Gastroesophageal sphincter (tissue), 4 donors: ENCODE measurements at regions not wholly inside any gene's neighbourhood (a gene's known extent, or its start where the extent isn't known, plus 50 kb on each side); places are given as distances from the start of the nearest gene placed in this dataset.
A peak's percentile ranks its signal among the peaks of the same experiment; 100 is the strongest.

Source experiments
- ATAC-seq: fragments of 150-250 bp; one replicate; pipeline ENCODE4 v1.9.1; 2016; ENCODE audit warnings: mild to moderate bottlenecking, moderate library complexity
- H3K27ac ChIP-seq, 4 donors: fragments of 200-600 bp; sonication (generic) in 3 of 4; 1 replicate in 3 of 4; 2 replicates in 1 of 4; pipeline ENCODE4 v1.5.1; 2016 to 2019
- H3K27me3 ChIP-seq: fragments of 200-600 bp; sonication (generic); one replicate; pipeline ENCODE4 v1.5.1; 2019
- H3K36me3 ChIP-seq, 2 donors: fragments of 200-600 bp; sonication (generic); one replicate each; pipeline ENCODE4 v1.5.1; 2019; ENCODE audit warnings: control low read depth in 1 of 2
- H3K4me1 ChIP-seq, 3 donors: fragments of 200-600 bp; sonication (generic); 1 replicate in 2 of 3; 2 replicates in 1 of 3; pipeline ENCODE4 v1.5.1; 2016 to 2019; ENCODE audit warnings: control low read depth in 2 of 3
- H3K4me3 ChIP-seq, 2 donors: fragments of 200-600 bp; sonication (generic); one replicate each; pipeline ENCODE4 v1.5.1; 2019; ENCODE audit warnings: mild to moderate bottlenecking in 1 of 2, moderate library complexity in 1 of 2
- H3K9me3 ChIP-seq, 3 donors: fragments of 200-600 bp; sonication (generic); one replicate each; pipeline ENCODE4 v1.5.1; 2017 to 2019; ENCODE audit warnings: control low read depth in 2 of 3
- EP300 ChIP-seq: sonication (generic); formaldehyde crosslinking; IDR thresholded peaks from one replicate; pipeline ENCODE4 v1.6.1; 2017; ENCODE audit warnings: antibody characterized with exemption, mild to moderate bottlenecking
- POLR2A ChIP-seq, 2 donors: fragments of 450-650 bp; IDR thresholded peaks; one replicate each; pipeline ENCODE4 v1.6.1; 2017; ENCODE audit warnings: antibody characterized with exemption in 2 of 2, mild to moderate bottlenecking in 2 of 2, moderate library complexity in 1 of 2
- POLR2AphosphoS5 ChIP-seq: sonication (generic); formaldehyde crosslinking; IDR thresholded peaks from one replicate; pipeline ENCODE4 v1.6.1; 2017; ENCODE audit warnings: antibody characterized with exemption
- WGBS, 2 donors: methylation state at CpG; one replicate each; pipeline ENCODE4 v1.1.5; 2018; ENCODE audit warnings: low coverage in 1 of 2; 5-methylcytosine and 5-hydroxymethylcytosine counted together
- TF ChIP-seq, protein P1 (sequence below), 4 experiments: fragments of 200-600 bp in 2 of 4; fragments of 450-650 bp in 2 of 4; sonication (generic) in 1 of 4; IDR thresholded peaks; one replicate each; pipeline ENCODE4 v1.5.1; 2017 to 2019; ENCODE audit warnings: antibody characterized with exemption in 4 of 4, mild to moderate bottlenecking in 2 of 4, moderate library complexity in 2 of 4

DNA sequence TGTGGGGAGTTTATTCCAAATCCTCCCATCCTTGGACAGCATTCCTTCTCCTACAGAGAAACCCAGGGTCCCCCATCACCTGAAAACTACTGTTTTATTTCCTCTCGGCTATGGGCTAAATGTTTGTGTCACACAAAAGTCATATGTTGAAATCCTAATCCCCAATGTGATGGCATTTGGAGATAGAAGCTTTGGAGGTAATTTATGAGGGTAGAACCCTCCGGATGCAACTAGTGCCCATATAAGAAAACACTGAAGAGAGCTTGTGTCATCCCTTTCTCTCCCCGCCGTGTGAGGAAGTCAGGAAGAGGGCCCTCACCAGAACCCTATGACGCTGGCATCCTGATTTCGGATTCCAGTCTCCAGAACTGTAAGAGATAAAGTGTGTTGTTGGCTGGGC lies 127.8 kb upstream of the NOCT start:
- 94 to 100% methylated on average over 1 to 6 of the region's 6 CpGs for WGBS, 2 donors
- Histone ChIP-seq H3K4me3 (no peak overlapping the region), H3K9me3 (no peaks in the 10 kb centered on the region), H3K4me1 (no peaks in the 10 kb centered on the region), H3K27ac (no peak overlapping the region), H3K27me3 (no peaks in the 10 kb centered on the region), H3K36me3 (no peaks in the 10 kb centered on the region)
- no peak for ATAC-seq
- TF ChIP-seq EP300 = no peak
- TF ChIP-seq POLR2AphosphoS5 = no peak
- no peak for TF ChIP-seq POLR2A (IDR thresholded peaks at IDR 0.05)
- TF ChIP-seq, protein P1, sequence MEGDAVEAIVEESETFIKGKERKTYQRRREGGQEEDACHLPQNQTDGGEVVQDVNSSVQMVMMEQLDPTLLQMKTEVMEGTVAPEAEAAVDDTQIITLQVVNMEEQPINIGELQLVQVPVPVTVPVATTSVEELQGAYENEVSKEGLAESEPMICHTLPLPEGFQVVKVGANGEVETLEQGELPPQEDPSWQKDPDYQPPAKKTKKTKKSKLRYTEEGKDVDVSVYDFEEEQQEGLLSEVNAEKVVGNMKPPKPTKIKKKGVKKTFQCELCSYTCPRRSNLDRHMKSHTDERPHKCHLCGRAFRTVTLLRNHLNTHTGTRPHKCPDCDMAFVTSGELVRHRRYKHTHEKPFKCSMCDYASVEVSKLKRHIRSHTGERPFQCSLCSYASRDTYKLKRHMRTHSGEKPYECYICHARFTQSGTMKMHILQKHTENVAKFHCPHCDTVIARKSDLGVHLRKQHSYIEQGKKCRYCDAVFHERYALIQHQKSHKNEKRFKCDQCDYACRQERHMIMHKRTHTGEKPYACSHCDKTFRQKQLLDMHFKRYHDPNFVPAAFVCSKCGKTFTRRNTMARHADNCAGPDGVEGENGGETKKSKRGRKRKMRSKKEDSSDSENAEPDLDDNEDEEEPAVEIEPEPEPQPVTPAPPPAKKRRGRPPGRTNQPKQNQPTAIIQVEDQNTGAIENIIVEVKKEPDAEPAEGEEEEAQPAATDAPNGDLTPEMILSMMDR (IDR thresholded peaks at IDR 0.05) = no peak

DNA sequence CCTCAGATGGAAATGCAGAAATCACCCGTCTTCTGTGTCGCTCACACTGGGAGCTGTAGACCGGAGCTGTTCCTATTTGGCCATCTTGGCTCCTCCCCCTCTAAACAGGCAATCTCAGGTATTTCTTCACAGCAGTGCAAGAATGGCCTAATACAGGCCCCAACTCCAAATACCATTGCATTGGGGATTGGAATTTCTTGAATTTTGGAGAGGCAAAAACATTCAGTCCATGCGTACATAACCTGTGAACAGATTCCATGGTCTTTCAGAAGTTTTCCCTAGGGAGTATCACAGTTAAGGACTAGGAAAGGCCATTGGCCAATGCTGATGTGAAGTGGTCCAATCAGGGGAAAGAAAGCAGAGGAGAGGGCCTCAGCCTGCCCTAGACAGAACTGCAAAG lies 128.2 kb upstream of the NOCT start:
- no peak for TF ChIP-seq POLR2AphosphoS5
- TF ChIP-seq EP300 = no peak
- TF ChIP-seq, protein P1 (IDR thresholded peaks at IDR 0.05) = no peak
- no peak for TF ChIP-seq POLR2A (IDR thresholded peaks at IDR 0.05)
- Histone ChIP-seq H3K27me3 (no peaks in the 10 kb centered on the region), H3K36me3 (no peaks in the 10 kb centered on the region), H3K4me3 (no peak overlapping the region), H3K27ac (no peak overlapping the region), H3K9me3 (no peaks in the 10 kb centered on the region), H3K4me1 (no peaks in the 10 kb centered on the region)
- no peak for ATAC-seq
- 100% methylated on average over 2 of the region's 4 CpGs for WGBS, 2 donors

DNA sequence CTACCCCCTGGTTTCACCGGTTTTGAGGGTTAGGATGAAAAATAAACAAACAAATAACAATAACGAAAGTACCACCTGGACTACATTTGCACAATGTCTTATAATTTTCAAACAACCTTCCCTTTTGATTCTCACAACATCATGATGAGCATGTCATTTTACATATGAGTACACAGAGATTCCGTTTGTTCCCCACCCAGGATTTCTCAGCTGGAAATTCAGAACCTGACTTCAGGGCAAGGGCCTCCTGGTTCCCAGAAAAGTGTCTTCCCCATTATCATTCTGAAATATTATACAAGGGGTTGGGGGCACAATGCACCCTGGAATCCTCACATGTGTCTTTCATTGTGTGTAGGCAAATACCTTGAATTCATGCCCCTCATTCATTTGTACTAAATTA lies 135.8 kb upstream of the NOCT start:
- no peak overlapping the region for H3K4me3 ChIP-seq
- H3K4me1 ChIP-seq = no peaks in the 10 kb centered on the region
- H3K27me3 ChIP-seq = no peaks in the 10 kb centered on the region
- 66 to 71% methylated on average over 3 of the region's 3 CpGs for WGBS, 2 donors
- TF ChIP-seq POLR2AphosphoS5 (no peak), POLR2A (IDR thresholded peaks at IDR 0.05) (no peak), EP300 (no peak)
- TF ChIP-seq, protein P1 (IDR thresholded peaks at IDR 0.05) = no peak
- no peaks in the 10 kb centered on the region for H3K36me3 ChIP-seq
- no peak for ATAC-seq
- no peak overlapping the region for H3K27ac ChIP-seq
- H3K9me3 ChIP-seq = no peaks in the 10 kb centered on the region

DNA sequence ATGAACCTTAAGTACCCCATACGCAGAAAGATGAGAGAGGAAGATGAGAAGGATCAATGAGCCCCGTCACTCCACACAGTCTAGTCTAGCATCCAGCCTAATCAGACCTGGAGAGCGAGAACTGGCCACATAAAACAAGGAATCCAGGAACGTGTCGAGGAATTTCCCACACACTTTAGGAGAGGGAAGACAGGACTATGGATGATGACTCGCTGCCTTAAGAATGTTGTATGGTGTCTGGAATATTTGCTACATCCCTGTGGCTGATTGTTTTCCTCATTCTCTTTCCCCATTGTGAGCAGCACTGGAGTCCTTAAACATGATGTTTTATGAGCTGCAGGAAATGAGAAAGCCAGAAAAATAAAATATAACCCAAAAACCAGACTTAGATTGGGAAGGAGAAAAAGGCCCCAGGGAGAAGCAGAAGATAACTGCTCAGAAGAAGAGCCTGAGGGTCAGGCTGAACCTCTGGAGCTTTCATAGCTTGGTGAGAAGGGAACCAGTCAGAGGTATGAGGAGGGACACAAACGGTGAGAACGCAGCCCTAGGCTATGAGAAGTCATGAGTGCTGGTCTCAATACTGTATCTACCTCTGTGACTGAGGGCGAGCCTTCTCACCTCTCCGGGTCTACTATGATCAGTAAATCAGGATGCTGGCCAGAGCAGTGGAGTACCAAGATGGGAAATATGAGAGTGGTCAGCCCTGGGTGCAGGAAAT lies 139.5 kb upstream of the NOCT start:
- TF ChIP-seq, protein P1 (IDR thresholded peaks at IDR 0.05) = no peak
- no peak for TF ChIP-seq EP300
- no peak for TF ChIP-seq POLR2A (IDR thresholded peaks at IDR 0.05)
- no peak for TF ChIP-seq POLR2AphosphoS5
- Histone ChIP-seq H3K4me1 (peaks cover 0 to 5% (median 0%) of the 10 kb centered on the region in 3 donors), H3K4me3 (no peak overlapping the region), H3K9me3 (no peaks in the 10 kb centered on the region), H3K36me3 (no peaks in the 10 kb centered on the region), H3K27ac (no peak overlapping the region), H3K27me3 (no peaks in the 10 kb centered on the region)
- WGBS, 2 donors = 84% methylated on average over 10 of the region's 10 CpGs; no CpG with 5 or more reads in 1 of the 2 donors
- ATAC-seq = no peak

GRCh38 chr4:138871555-138871875 lies 144.1 kb upstream of the NOCT start:
- 38 to 75% methylated on average over 5 to 11 of the region's 11 CpGs for WGBS, 2 donors

More at GRCh38 chr4:138871555-138871875, 144.1 kb upstream of the NOCT start:
- Histone ChIP-seq H3K4me3 (no peak overlapping the region), H3K9me3 (no peaks in the 10 kb centered on the region), H3K36me3 (no peaks in the 10 kb centered on the region), H3K4me1 (peaks cover 0 to 17% (median 0%) of the 10 kb centered on the region in 3 donors), H3K27me3 (no peaks in the 10 kb centered on the region), H3K27ac (no peak overlapping the region)
- ATAC-seq = peak; percentile 10
- TF ChIP-seq POLR2A (IDR thresholded peaks at IDR 0.05) (no peak), POLR2AphosphoS5 (no peak), EP300 (no peak)
- TF ChIP-seq, protein P1 (IDR thresholded peaks at IDR 0.05) = no peak
